NK-92 treated with Interleukin-12 subunit alpha and Interleukin-12 subunit beta, amount 100 ng/mL, for 24 hours (cell line): ENCODE measurements at regions not wholly inside any gene's neighbourhood (a gene's known extent, or its start where the extent isn't known, plus 50 kb on each side); places are given as distances from the start of the nearest gene placed in this dataset.

ENCODE experiments used
- DNase-seq: peaks from one replicate; lab custom pipeline; 2025; lab: John Stamatoyannopoulos, UW

DNA sequence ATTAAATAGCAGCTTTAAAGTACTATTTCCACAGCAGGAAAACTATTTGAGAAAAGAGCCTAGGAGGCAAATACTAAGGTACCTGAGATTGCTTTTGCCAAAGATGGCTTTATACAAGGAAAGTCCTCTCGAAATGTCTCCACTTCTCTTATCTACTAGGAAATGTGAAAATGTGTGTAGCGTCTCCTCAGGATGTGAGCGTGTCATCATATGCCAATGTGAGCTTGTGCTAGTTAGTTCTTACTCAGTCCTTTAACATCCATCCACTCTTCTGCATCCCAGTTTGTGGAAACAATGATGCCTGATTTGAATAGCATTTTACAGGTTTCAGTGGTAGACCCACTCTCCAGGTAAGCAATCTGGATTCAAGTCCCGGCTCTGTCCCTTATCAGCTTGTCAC, 421.0 kb downstream of the DYNC2H1 start:
- no peak for DNase-seq

DNA sequence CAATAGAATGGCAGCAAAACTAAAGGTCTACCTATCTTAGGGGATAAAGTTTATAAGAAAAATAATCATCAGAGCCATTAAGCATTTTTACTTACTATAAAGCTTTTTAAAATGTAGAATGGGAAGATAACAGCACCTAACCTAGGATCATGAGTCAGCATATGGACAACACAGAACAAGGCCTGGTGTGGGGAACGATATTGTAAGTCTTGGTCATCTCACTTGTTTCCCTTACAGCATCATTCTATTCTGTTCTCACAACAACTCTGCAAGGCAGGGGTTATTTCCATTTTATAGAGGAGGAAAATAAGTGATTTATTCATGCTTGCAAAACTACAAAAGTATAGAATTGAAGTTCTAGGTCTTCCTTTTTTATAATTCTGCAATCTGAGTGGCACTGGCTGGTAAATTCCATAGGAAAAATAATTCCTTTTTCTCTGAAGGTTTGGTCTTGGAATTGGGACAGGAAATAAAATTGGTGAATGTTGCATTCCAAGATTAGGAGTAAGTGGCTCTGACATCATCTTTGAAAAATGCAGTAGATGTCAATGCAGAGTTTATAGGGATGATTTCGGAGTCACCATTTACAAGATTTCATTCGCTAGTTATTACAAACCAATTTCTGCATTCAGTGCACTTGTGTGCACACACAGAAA, 423.0 kb downstream of the DYNC2H1 start:
- DNase-seq, result no peak

DNA sequence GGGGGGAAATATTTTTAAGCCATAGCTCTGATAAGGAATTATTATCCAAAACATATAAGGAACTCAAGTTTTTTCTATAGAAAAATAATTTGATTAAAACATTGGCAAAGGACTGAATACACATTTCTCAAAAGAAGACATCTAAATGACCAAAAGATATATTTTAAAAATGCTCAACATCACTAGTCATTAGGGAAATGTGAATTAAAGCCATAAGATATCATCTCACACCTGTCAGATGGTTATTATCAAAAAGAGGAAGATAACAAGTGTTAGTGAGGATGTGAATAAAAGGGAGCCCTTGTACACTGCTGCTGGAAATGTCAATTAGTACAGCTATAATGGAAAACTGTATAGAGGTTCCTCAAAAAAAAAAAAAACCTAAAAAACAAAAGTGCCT, 425.0 kb downstream of the DYNC2H1 start:
- DNase-seq, result no peak

DNA sequence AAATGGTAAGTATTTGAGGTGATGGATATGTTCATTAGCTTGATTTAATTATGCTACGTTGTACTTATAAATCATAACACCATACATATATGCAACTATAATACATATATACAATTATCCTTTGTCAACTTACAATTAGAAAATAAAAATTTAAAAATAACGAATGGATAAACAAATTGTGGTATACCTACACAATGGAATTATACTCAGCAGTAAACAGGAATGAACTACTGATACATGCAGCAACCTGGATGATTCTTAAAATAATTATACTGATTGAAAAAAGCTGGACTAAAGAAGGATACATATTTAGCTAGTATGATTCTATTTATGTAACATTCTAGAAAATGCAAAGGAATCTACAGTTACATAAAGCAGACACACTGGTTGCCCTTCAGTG, 425.7 kb downstream of the DYNC2H1 start:
- DNase-seq, result no peak

DNA sequence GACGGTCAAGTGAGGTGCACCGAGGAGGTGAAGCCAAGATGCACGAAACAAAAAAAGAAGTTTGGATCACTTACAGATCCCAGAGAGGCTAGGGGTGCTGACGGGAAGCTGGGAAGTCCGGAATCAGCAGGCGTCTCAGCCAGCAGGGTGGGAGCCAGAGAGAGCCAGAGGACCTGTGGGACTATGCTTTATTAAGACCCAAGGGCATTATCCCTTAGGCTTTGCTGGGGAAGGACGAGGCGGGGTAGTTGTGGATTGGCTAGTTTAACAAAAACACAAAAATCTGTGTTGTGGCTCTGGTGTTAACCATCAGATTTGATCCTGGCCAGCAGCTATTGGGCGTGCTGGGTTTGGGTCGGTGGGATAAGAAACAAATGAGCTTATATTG, 427.1 kb downstream of the DYNC2H1 start:
- no peak for DNase-seq

DNA sequence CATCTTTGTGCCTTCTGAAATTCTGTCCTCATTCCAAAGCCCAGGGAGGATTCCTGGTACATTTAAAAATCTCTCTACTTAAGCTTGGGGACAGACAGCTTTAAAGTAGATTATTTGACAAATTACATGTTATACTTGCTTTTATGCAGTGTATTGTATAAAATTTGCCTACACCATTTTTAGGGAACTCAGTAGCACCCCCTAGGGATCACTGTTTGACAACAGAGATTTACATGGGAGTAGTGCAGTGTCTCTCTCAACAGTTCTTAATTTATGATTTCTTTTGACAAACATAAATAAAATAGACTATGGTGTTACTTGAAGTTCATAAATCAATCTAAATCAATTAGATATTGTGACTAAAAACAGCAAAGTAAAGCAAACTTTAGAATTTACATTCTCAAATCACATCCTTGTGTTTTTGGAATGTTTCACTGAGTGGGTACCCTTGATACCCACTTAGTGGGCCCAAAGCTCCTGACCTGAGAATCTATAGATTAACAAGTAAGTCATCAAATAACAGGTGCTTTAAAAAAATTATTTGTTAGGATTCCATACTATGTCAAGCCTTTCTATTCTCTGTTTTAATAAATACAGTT, 428.8 kb downstream of the DYNC2H1 start:
- DNase-seq, result no peak

DNA sequence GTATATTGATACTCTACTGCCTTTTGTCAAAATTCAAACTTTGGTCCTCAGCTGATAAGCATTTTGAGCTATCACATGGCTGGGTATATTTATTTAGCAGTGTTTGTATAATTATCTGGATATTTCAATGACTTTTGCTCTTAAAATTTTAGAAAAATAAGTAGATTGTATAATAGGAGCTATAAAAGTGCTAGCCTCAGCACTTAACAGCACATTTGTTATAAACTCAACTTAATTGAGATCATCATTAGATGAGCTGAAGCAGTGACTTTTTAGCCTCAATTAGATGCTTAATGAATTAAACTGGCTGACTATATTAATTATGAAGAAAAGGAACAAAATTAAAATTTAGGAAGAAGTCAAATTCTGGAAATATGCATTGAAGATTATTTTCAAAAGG, 429.9 kb downstream of the DYNC2H1 start:
- DNase-seq, result no peak

DNA sequence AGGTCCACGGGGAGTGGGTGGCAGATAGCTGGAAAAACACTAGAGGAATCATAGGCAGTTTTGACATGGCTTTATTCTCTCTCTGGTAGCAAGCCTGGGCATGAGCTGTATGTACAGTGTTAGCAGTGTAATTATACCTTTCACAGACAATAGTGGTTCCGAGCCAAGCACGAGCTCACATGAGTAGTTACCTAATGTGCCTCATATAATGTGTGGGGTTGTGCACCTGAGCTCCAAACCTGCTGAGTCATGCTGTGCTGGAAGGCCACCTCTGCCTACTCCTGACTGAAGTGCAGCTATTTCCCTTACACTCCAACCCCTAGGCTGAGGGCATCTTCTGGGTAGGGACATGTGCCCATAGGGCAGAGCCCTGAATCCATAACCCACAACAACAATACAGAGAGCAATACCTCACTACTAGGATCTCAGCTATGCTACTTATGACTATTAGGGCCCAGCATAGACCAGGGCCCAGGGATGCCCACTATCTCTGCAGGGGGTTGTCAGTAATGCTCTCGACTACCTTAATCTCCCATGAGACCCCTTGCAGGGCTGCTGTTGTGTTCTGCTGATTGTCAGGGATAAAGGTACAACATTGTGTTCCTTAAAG, 432.1 kb downstream of the DYNC2H1 start:
- no peak for DNase-seq

DNA sequence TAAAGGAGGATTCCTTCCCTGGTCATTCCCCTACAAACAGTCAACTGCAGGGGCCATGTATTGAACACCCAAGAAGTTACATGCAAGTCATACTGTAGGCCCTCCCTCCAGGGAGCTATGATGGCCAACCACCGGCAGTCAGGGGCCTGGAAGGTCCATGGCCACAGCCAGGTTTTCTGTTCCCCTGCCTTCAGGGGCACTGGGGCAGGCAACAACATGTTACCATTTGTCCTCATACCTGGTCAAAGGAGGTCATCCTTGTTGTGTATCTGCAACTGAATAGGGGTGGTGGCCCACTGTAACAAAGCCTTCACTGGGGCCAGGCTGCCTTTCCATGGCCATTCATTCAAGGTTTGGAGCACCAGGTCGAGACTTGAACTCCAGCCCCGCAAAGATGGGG, 433.6 kb downstream of the DYNC2H1 start:
- no peak for DNase-seq

DNA sequence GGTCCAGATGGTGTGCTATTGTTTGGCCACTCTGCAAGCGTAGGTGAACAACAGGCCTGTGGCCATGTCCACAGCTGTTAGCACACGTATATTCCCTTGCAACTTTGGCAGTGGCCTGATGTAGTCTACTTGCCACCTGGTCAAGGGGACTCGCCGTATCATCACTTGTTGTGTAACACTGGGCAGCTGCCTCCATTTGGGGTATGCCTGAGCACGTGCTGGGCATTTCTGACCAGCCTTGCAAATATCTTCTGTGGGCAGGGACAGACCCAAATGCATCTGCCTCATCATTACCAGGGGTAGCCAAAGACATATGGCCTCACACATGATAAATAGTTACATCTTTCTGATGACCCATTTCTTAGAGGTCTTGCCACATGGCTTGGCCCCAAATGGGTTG, 434.2 kb downstream of the DYNC2H1 start:
- DNase-seq, result no peak

DNA sequence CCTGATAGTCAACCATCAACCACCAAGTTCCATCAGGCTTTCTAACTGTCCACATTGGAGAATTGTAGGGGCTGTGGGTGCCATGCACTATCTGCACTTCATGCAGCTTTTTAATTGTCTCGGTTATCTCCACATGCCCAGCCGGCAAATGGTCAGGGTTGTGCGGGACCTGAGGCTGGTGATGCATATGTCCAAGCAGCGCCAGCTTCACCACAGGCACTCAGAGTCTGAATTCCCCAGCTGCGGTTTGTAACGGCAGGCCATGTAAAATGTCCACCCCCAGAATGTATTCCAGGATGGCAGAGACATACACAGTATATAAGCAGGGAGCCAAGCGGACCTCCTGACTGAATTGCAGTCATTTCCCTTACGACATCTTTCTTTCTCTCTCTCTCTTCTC, 435.6 kb downstream of the DYNC2H1 start:
- no peak for DNase-seq

DNA sequence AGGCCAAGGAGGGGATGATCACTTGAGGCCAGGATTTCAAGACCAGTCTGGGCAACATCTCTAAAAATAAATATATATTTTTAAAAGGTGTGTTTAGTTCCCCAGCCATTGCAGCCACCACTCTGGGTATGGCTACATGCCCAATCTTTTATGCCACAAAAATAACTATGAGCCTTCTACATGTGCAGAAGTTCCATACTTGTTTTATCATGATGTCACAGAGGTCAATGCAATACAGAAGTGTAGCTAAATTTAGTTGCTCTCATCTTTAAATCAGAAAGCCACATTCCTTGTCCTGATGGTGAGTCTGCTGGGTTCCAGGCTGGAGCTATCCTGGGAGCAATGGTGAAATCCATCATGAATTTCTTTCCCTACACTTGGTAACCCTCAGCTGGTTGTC, 436.3 kb downstream of the DYNC2H1 start:
- no peak for DNase-seq

DNA sequence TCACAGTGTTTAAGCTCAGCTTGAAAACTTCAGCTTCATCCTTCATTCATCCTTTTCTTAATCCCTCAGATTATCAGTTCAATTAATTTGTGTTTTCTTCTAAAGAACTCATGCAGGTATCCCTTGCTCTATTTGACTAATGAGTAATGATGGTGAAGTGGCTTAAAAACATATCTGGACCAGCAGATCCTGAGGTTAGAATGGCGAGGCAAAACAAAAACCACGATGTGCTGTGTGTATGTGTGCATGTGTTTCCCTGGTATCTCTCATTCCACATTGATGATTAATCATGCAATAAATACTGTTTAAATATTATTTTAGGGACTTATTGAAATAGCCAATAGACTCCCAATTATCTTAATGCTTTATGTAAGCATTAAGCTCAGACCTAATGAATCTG, 437.0 kb downstream of the DYNC2H1 start:
- DNase-seq, result no peak

DNA sequence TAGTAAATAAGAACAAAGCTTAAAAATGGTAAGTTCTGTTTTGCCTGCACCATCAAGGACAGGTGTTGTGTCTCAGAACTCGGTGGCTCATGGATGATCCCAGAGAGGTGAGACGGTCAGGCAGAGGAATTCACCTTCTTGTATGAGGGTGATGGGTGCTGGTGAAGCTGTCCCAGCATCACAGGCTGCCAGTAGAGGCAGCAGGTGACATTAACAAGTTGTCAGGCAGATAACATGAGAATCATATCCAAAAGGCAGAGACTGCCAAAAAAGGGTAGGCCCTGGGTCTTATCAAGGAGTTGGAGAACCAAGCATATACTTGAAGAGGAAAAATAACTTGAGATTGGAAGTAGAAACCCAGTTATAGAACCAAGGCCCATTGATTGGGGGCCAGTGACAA, 437.8 kb downstream of the DYNC2H1 start:
- no peak for DNase-seq

DNA sequence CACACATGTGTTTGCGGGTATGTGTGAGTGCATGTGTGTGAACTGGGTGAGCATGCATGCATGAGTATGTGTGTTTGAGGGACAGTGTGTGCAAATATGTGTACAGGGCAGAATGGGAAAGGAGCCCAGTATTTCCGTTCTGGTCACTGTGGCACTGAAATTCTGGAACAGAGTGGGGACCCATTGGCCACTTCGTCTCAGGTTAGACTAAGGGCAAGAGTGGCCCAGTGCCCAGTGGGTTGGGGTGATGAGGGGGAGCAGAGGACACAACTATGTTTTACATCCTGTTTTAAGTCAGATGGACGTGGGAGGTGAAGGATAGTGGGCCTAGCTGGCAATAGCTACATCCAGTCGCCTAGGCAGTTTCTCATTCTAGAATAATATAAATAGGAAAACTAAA, 438.5 kb downstream of the DYNC2H1 start:
- DNase-seq, result no peak

DNA sequence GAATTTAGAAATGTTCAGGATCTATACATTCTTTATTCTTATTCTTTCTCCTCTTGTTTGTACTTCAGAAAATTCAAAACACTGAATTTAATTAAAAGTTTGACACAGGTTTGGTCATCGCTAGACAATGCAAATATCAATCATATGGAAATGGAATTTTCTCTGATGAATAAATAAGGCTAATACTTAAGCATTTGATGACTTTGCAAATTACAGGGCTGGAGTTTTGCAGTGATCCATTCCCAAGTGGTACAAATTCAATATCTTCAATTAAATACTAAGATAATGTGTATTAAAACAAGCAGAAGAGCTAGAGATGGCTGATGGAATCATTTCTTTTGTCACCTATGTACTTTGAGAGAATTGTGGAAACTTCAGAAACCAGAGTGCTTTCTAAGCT, 439.6 kb downstream of the DYNC2H1 start:
- no peak for DNase-seq

DNA sequence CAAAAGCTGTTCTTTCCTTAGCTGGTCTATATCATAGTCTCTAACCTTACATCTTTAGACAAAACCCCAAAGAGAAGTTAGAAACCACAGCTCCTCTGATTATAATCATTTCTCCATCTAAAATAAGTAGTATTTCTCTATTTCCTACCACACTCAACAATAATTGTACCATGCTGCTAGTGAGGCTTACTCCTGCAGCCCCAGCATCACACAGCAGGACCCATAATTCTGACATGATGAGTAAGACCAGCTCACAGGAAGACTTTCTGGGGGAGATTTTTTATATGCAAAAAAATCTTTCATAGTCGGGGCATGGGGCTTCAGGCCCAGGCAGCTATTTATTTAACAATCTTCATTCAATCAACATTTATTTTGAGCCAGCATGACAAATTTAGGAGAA, 441.6 kb downstream of the DYNC2H1 start:
- no peak for DNase-seq

DNA sequence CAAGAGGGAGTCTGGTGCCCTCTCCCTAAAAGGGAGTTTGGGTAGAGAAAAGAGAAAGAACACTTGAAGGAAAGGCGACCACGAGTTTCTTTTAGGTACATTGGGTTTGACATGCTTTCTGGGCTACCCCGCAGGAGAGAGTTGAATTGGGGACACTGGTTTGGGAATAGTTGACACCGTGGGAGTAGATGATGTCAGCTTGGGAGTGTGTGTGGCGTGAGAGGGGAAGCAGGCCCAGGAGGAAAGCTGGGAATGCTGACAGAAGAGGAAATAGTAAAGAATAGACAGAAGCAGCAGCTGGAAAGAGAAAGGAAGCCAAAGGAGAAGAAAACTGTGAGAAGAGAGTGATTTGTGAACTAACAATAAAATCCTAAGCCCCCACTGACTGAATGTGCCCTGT, 442.9 kb downstream of the DYNC2H1 start:
- no peak for DNase-seq

DNA sequence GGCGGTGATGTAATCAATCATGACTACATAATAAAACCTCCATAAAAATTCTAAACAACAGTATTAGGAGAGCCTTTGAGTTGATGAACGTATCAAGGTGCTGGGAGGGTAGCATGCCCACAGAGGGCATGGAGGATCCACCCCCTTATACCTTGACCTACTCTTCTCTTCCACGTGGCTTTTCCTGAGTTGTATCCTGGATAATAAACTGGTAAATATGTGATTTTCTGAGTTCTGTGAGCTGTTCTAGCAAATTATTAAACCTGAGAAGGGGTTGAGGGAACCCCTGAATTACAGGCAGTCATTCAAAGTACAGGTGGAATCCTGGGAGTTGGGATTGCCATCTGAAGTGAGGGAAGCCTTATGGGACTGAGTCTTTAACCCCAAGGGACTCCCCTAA, 446.9 kb downstream of the DYNC2H1 start:
- DNase-seq, result no peak

DNA sequence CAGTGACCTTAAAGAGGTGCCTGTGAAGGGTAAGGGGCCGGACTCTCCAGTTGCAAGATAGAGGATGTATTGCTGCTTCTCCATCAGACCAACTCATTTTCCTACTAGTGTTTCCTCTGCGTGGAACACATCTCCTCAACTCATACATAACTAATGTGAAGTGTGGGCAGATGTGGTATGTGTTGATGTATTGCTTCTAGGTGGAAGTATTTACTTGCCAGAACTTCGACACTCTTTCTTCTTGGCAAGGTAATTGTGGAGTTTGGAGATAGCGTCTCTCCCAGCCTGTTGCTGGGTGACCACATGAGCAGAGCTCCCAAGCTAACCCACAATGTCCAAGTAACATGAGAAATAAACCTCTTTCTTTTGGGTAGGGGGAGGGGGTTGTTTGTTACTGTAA, 456.9 kb downstream of the DYNC2H1 start:
- no peak for DNase-seq

DNA sequence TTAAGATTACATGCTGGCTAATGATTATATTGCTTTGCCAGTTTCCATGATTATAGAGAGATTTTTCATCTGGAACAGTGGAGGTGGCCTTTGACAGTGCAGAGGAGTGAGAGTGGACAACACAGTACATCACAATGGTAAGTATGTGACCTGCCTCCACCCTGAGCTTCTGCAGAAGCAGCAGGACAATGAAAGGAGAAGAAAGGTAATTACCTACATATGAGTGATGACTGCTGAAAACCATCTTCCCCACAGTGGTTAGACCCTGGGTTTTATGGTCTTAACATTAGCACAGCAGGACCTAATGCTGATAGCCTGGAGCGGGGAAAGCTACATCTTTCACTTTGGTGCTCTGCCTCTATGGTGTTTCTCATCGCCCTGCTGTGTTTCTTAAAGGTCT, 454.7 kb upstream of the DDI1 start:
- DNase-seq, result no peak

DNA sequence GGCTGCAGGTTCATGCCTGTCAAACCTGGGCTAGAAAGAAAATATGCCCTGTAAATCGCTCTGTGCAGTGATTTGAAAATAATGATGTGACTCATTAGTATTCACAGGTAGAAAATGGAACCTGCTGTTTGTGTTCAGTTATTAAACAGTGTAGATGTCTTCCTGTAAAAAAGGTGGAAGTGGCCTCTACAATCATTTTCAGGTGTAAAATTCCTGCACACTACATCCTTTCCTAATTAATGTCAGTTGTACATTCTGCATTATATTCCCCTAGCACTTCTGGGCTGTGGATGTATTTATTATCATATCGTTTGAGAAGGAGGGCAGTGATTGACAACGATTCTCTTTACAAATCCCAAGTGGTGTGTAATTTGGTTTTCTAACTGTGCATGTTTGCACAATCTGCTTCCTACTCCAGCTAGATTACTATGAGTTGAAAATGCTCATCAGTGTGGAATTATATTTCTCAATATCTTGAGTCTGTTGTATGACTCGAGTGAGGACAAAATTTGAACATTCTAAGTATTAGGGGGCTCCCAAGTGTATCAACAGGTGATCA, 454.0 kb upstream of the DDI1 start:
- no peak for DNase-seq

DNA sequence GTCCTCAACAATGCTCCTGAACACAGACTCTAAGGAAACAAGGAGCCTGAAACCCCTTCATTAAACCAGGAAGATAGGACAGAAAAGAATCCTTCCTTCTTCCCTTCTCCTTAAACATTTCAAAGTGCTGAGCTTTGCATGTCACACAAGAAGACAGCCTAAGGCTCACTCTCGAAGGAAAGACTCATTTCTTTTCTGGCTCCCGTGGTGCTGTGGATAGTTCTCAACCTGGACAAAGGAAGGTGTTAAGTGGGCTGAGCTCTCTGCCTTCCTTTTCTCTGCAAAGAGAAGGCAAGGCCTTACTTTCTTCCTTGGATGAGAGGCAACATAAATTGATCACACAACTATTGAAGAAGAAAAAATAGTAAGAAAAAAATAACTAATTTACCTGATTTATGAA, 452.4 kb upstream of the DDI1 start:
- no peak for DNase-seq

DNA sequence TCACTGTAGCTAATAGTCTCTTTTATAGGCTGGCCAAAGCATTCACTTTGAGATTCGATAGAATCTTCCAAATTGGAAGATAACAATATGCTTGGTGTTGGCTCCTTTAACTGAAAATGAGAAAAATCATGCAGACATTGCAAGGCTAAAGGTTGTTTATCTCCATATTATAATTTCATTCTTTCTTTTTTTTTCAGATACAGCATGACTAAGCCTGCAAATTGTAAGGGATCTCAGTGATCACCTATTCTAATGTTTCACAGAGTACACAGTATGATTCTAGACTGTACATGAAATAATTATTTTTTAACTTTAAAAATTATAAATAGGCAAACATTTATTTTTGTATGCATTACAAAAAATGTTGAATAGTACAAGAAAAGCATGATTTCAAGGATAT, 451.7 kb upstream of the DDI1 start:
- no peak for DNase-seq
